DLD1 (cell line): ENCODE measurements at regions not wholly inside any gene's neighbourhood (a gene's known extent, or its start where the extent isn't known, plus 50 kb on each side); places are given as distances from the start of the nearest gene placed in this dataset.

Experiments used
- in situ Hi-C: cut with HindIII; loops from 2 replicates; pipeline ENCODE4 v1.10.0; 2017; ENCODE audit warnings: low sequenced_read_pairs

GRCh38 chr1:36743286-36744005 lies 260.7 kb upstream of the CSF3R start:
- in situ Hi-C loops: no loop called here

- in situ Hi-C loops: no loop called here
Observed at GRCh38 chr1:36741066-36741465, 258.4 kb upstream of the CSF3R start.

DNA sequence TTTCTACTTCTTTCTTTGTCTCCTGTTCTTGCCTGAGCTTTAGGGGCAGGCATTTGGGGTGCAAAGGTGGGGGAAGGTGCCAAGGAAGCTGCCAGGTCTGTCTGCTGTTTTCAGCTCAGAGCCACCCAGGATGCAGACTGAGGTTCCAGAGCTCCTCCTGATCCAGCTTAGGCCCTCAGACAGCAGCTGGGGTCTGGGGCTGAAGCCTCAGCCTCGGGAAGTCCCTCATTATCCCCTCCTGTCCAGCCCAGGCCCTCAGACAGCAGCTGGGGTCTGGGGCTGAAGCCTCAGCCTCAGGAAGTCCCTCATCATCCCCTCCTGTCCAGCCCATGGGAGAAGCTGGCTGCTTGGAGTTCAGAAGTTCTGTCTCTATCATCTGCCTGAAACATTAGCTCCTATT lies 257.7 kb upstream of the CSF3R start:
- in situ Hi-C loops: no loop called here

GRCh38 chr1:36739703-36740289 lies 257.1 kb upstream of the CSF3R start:
- in situ Hi-C loops: no loop called here

DNA sequence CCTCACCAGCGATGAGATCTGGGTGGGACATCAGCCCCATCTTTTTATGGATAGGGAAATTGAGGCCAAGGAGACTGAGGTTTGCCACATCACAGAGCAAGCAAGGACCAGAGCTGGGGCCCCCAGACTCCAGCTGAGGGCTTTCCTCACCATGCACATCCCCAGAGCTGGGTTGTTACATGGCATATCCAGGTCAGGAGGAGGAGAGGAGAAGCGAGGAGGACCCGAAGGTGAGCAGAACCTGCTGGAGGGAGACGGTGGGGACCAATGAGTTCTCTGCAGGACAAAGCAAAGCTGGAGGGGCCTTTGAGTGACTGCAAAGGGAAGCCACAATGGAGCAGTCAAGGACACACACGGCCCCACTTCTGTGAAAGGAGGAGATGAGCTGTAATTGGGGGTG lies 255.5 kb upstream of the CSF3R start:
- in situ Hi-C loops: no loop called here

DNA sequence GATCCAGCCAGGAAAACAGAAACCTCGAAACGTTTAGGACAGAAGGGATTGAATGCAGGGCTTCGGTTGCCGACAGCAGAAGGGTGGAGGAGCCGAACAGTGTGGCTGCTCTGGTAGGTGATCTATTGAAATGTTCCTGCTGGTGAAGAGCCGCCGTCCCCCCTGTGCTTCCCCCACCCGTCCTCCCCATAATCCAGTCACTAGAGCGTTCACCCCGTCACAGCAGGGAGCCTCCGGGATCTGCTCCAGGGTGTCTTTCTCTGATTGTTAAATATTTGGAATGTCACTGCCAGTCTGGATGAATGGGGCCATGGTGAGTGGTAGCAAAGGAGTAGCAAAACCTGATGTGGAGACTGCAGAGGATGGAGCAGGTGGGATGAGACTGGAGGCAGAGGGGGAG lies 255.1 kb upstream of the CSF3R start:
- in situ Hi-C loops: no loop called here

- in situ Hi-C loops: no loop called here
Observed at GRCh38 chr1:36737038-36737555, 254.4 kb upstream of the CSF3R start.

DNA sequence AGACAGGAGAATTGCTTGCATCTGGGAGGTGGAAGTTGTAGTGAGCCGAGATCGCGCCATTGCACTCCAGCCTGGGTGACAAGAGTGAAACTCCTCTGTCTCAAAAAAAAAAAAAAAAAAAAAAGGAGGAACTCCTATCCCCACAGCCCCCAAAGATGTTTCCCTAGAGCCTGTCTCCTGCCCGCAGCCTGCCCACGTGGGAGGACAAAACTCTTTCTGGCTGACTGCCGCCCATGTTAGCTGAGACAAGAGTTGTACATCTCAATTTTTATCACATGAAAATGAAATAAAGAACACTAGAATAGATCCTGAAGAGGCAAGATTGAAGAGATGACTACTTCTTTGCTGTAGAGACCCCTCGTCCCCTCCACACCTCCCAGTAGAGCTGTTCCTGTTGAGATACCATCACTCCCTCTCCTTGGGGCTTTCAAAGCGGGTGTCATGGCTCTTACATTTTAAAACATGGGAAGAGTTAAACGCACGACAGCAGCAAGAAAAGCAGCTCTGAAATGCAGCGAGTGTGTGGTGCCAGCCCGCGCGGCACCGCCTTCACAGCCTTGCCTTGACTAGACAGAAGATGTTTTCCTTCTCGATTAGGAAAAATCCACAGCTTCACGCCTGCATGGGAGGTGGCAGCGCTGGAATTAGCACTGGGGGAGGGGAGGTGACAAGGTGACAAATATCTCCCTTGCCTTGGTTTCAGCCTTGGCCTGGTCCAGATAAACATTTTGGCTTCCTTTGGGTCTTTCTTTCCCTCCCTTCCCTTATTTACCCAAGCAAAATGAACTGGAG lies 253.4 kb upstream of the CSF3R start:
- in situ Hi-C loops: no loop called here

DNA sequence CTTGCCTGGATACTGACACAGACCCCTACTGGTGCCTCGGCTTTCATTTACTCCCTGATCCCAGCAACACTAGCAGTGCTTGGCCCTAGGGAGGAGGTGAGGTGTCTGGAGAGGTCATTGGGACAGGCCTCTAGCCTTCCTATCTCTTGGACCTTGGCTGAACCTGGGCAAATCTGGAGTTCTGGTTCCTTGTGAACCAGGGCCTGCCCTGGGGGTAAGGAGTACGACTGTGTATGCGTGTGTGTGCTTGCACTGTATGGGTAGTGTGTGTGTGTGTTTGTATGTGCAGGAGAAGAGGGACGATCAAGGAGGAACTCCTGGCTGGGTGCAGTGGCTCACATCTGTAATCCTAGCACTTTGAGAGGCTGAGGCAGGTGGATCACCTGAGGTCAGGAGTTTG lies 252.7 kb upstream of the CSF3R start:
- in situ Hi-C loops: no loop called here

DNA sequence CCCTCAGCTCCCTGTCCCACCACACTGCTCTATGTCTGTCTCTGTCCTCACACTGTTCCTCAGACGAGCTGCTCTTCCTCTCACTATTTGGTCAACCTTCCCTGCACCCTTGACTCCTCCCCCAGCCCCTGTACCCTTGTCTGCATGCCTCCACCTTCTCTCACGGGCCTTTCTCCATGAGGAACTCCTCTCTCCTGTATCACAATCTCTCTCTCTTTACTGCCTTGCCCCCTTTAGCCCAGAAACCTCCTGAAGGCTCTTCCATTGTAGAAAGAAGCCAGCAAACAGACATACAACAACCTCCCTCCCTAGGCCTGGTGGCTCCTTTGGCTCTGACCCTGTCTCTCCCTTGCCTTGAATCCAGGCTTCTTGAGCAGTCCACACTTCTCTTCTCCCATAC lies 251.6 kb upstream of the CSF3R start:
- in situ Hi-C loops: no loop called here

GRCh38 chr1:36733748-36734147 lies 251.0 kb upstream of the CSF3R start:
- in situ Hi-C loops: no loop called here

DNA sequence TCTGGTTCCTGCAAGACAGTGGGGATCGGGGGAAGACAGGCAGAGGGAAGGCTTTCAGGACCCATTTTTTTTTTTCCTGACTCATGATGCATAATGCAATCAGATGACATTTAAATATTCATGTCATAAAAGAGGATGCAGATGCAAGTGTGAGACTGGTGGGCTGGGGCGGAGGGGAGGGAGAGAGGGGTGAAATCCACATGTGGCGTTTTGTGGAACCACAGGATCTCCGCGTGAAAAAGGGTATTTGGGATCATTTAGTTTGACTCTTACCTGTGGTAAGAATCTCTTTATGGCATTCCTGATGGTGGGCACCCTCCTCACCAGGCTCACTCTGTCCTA lies 249.3 kb upstream of the CSF3R start:
- in situ Hi-C loops: no loop called here

DNA sequence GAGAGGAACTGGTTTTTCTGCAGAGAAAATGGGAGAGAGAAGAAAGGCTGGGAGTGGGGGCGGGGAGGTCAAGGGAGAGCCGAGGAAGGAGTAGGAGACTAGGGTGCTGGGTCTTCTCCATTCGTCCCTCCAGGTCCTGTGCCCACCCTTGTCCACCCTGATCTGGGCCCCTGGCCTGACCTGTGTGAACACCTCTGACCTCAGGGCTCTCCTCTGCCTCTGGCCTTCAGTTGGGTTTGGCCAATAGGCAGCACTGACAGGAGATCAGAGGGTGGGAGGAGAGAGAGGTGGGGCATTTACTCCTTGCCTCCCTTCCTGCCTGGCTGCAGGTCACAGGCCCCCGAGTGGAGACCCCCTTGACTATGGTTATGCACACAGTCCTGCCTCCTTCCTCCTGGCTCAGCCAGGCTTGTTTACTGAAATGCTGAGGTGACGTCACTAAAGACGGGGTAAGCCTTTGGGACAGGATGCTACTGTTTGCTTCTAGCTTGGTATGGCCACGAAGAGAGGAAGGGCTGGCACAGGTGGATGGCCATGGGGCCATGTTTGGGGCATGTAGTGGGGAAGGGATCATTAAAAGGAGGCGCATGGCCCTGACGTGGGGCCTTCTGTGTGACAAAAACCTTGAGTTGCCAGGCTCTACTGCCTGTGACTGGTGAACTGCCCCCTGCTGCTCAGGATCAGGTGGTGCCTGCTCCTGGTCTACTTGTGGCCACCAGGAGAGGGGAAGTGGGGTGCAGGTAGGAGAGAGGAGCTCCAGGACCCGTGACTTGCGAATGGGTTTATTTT lies 248.7 kb upstream of the CSF3R start:
- in situ Hi-C loops: no loop called here

DNA sequence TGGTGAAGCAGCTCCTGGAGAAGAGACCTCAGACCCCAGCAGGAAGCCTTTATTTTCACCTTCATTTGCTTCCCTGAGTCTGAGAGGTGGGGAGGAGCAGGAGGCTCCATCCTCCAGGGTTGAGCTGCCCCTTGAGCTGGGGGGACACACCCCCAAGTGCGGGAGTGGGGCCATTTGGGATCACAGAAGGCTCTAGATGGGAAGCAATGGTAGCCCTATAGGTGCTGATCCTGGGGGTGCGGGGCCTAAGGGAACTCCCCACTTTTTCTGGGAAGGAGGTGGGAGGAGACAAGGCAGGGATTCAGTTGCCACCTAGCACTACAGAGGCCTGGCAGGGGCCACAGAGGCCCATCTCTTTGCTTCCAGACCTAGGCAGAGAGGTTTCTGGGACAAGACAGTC lies 247.9 kb upstream of the CSF3R start:
- in situ Hi-C loops: no loop called here

- in situ Hi-C loops: no loop called here
Observed at GRCh38 chr1:36729716-36730510, 247.2 kb upstream of the CSF3R start.

- in situ Hi-C loops: no loop called here
Observed at GRCh38 chr1:36729289-36729688, 246.6 kb upstream of the CSF3R start.

GRCh38 chr1:36728846-36729245 lies 246.1 kb upstream of the CSF3R start:
- in situ Hi-C loops: no loop called here

- in situ Hi-C loops: no loop called here
Observed at GRCh38 chr1:36728051-36728450, 245.3 kb upstream of the CSF3R start.

- in situ Hi-C loops: no loop called here
Observed at GRCh38 chr1:36725151-36725550, 242.4 kb upstream of the CSF3R start.

DNA sequence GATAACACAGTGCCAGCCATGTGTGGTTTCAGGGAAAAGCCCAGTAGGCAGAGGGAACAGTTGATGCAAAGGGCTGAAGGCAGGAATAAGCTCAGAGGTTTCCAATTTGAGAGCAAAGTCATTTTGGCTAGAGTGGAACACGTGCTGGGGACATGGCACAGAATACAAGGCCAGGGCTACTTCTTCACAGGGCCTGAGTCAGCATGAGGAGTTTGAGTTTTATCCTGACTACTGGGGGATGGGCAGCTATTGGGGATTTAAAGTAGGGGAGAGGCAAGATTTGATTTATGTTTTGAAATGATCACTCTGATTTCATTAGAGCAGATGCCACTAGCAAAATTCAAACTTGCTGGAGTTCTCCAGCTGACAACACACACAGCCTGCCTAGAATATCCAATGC lies 241.1 kb upstream of the CSF3R start:
- in situ Hi-C loops: no loop called here
